ENCODE measurements at regions not wholly inside any gene's neighbourhood (a gene's known extent, or its start where the extent isn't known, plus 50 kb on each side); places are given as distances from the start of the nearest gene placed in this dataset.

DNA sequence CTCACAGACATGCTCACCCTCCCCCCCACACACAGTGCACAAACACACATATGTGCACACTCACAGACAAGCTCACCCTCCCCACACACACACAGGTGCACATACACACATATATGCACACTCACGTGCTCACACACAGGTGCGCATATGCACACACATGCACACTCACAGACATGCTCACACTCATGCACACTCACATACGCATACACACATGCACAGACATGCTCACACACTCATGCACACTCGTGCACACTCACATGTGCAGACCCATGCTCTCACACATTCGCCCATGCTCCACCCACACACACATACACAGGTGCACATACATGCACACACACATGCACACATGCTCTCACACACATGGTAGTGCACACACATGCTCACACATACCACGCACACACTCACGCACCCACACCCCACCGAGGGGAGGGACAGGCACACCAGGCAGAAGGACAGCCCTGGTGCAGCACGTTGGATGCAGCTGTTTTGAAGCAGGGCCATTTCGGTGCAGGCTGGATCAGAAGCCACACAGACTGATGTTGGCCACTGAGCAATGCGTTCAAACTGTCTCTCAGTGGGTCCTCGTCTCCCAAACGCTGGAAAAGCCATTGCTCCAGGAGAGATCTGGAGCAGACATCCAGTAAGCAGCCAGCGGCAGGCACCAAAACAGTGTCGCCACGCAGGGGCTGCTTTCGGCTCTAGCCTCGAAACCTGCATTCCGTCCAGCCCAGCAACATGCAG is 86.2 kb upstream of the ZNF469 start:
- TF ChIP-seq POLR2AphosphoS5 (IDR thresholded peaks at IDR 0.05; ENCODE audit: insufficient read depth, low read depth, low read length), result no peak
- TF ChIP-seq POLR2A (IDR thresholded peaks at IDR 0.05; ENCODE audit: low read depth, low read length), result no peak
- no peak for TF ChIP-seq JUN (IDR thresholded peaks at IDR 0.05; ENCODE audit: borderline replicate concordance, insufficient read depth, insufficient read length, low read depth)
- no peak for TF ChIP-seq MYC (IDR thresholded peaks at IDR 0.05; ENCODE audit: low read depth, low read length)
